NCI-H1092 (cell line): ENCODE measurements at regions not wholly inside any gene's neighbourhood (a gene's known extent, or its start where the extent isn't known, plus 50 kb on each side); places are given as distances from the start of the nearest gene placed in this dataset.

Experiments
- DNase-seq: peaks from one replicate; lab custom pipeline; 2025; lab: John Stamatoyannopoulos, UW

DNA sequence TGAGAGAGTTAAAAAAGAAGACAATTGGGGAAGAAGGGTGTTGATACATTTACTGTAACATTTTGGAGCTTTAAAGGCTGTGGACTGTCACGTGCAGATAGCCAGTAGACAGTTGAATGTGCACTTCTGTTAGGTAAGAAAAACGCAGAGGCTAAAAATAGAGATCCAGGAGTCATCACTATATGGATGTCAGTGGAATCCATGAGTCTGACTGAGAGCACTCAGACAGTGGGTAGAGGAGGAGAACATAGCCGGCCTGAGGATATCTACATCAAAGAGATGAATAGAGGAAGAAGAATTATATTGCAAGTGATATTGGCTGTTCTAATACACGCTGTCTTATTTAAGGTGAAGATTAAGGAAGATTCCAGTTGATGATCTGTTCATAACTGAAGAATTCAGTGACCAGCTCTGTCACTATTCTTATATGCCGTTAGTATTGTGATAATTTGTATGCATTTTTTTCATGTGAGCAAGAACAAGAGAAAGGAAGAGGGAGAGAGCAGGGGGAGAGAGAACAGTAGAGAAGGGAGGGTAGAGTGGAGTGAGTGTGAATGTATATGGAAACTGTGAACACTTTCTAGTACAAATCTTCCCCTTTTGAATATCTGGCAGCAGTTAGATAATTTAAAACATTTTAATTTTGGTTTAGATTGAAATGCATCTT is 344.8 kb downstream of the CHRM3 start:
- no peak for DNase-seq

DNA sequence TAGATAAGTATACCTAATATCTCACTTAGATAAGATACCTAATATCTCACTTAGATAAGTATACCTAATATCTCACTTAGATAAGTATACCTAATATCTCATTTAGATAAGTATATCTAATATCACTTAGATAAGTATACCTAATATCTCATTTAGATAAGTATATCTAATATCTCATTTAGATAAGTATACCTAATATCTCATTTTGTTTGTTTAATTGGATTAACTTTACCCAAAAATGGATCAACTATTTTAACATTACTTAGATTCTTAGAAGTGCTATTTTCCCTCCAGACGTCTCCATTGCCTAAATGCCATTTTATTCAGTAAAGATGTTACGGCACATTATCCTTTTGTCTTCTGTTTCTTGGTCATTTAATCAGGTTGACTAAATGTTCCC is 346.4 kb downstream of the CHRM3 start:
- DNase-seq: no peak

DNA sequence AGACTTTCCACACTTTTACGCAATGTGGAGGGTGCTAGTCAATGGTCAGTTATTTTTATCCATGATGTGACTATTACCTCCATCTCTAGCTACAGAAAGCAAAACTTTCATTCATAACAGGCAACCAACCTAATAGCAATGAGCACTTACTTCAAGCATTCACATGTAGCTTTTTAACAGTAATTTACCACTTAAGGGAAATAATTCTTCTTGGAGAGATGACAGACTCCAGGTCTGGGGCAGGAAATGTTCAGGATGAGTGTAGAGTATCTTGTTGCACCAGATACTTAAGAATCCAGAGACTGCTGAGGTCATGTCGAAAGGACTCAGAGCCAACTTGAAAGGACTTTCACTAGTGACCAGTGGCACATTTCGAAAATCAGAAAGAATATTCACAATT is 347.6 kb downstream of the CHRM3 start:
- DNase-seq: no peak

DNA sequence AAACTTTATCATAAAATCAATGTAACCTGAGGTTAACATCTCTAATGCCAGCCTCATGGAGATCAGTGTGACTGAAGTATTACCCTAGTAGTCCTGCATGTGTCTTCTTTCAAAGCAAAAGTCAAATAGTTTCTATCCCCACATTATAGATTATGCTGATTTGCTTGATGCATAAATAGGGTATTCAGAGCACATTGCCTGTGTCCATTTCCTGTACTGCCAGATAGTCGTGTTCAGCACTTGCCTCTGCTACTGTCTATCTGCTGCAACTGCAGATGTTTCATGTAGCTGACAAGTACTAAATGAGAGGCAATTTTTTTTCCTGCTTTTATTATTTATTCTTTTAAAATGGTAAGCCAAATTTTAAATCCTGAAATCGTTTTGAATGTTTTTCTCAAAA is 348.7 kb downstream of the CHRM3 start:
- DNase-seq: no peak

DNA sequence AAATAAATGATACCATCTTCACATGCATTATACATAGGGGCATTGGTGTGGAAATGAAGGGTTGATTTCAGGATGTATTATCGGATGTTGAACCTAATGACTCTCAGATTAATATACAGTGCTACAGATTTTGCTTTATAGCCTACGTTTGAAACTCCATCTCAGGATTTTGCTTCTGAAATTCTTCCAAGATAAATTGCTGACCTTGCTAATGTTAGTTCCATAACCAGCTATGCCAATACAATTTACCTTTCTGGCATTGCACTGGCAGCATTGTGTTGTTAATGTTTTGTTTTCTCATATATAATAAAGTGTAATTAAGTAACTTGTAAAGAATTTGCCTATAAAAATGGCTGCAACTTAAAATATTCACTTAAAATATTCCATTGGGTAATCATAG is 350.1 kb downstream of the CHRM3 start:
- no peak for DNase-seq

DNA sequence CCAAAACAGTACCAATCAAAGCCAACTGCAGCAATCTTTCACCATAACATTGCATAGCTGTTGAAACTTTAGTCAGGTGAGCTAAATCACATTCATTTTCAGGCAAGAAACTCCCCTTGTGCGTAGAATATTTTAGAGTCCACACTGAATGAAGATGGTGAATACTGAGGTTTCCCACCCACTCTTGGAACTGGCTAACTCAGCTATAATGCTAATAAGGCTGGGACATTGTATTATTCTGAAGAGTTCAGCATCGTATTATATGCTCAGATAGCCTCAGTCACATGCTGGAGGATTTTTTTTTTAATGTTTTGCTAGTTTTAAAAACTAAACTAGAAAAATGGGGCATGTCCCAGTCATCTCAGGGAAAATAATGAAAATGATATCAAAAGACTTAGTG is 352.3 kb upstream of the FMN2 start:
- no peak for DNase-seq

DNA sequence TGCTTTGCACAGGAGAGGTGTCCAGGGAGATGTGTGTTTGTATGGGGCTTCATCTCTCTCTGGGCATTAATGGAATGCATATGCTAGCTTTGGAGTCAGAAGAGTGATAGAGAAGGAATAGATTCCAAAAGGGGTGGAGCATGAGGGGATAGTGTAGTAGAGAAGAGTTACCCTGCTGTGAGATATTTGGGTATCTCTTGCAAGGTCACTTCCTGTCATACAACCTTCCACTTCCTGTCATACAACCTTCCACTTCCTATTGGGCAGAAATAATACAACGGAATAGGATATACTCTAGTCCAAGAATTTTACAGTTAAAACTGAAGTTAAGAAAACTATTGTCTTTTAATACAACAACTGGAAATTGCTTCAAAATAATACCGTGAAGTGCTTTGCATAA is 351.8 kb upstream of the FMN2 start:
- DNase-seq: no peak

DNA sequence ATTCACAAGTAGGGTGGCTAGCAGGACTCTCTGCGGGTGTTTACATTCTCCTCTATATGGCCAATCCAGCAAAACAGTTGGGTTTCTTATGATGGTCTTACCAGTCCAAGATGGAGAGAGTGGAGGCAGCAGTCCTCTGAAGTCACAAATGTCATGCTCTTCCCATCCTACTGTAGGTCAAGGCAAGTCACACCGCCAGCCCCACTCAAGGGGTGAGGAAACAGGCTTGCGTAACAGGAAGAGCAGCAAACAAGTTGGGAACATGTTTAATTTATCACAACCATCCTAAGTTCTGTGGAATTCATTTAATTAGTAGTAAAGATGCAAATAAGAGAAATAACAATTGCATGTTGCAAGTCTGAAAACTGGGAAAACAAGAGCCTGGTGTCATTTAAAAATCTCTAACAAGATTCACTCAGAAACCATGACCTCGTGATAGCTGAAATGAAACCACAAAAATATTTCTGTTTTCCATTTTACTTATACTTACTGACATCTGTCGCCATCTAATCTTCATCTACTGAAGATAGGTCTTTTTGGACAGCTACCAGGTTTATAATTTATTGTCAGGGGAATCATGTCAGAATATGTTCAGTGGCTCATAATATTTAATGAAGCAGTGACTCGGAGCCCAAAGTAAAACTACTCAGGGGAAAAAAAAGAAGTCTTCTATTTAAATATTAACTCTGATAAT is 349.1 kb upstream of the FMN2 start:
- DNase-seq: no peak

DNA sequence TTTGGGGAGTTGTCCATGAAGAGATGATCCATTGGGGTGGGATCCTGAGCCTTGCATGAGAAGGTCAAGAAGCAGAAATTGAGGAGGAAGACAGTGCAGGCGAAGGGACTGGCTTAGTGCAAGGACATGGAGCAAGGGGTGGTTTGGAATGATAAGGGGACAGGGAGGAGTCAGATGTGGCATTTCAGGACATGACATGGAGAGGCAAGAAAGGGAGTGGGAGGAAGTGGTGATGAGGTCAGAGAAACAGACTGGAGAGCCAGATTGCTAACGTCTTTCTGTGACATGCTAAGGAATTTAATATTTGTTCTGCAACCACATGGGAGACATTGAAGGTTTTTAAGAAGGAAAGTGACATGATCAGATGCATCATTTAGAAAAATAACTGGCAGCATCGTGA is 346.8 kb upstream of the FMN2 start:
- DNase-seq: no peak

DNA sequence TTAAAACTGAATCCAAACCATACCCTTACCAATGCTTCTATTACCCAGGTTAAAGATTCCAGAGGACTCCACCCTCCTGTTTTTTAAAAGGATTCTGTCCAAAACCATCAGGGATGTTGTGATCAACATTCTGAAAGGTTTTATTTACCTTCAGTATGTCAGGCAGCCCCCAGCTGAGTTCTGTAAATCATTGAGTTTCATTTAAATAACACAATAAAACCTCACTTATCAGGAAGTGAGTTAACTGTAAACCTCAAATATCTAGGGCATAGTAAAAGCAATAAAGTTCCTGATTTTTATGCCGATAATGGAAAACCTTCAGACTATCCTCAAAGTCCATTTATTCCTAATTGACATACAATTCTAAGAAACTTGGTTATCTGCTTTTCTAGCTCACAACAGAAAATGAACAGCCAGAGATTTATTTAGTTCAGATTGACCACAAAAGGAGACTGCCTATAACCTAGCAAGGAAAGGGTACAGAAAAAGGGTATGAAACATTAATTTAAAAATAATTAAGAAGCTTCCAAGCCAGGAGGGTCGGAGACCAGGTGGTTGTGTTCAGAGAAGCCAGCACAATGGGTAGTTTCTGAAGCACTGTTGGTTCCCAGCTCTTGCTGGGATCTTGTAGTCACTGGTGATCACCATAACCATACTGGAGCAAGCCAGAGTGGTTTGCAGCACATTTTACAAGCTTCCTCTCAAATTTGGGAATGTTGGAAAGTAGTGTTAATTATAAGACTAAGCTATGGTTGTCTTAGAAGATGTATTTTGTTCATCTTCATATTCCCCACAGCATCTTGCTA is 336.4 kb upstream of the FMN2 start:
- no peak for DNase-seq

DNA sequence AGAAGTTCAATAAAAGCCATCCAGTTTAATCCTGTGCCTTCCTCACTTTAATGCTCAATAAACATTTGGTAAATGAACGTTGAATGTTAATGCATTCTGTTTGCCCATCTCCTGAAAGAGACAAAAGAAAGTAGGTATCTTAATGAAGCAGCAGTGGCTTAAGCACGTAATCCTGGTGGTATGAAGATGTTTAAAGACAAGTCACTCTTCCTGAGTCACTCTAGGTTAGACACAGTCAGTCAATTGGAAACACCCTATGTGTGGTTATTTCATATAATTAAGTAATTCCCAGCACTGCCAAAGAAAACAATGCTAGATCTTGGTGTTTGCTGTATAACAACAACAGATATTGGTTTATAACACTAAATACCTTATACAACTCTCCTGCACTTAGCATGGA is 334.0 kb upstream of the FMN2 start:
- no peak for DNase-seq

DNA sequence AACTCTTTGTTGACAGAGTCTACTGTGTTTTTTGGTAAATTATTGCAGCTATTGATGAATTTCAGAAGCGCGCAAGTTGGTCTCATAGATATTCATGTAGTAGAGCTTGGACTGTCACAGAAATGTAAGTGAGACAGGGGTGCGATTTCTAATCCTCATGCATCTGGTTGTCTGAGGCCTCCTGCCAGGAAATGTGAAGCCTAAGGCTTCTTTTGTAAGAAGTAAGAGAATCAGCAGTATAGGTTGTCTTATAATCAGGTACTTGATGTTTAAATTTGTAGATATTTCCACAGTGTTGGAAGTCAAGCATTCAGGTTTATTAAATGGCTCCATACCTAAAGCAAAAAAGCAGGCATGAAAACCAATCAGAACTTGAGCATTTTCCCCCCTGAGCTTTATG is 332.9 kb upstream of the FMN2 start:
- DNase-seq: no peak

DNA sequence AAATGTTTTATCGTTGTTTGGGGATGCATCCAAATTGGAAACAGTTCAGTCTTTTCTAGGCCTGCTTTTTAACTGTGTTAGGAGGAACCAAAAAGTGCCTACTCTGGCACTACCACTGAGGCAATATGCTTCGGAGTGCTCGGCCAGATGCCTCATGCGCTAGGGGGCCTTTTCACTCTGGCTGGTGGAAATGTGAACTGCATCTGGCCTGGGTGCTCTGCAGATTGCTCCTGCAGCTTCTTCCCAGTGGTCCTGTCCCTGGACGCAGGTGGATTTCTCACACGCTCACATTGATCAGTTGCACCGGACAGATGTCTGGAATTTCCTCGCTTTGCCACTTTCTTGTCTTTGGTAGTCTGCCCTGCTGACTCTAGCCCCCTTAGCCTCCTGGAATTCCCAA is 330.2 kb upstream of the FMN2 start:
- no peak for DNase-seq

DNA sequence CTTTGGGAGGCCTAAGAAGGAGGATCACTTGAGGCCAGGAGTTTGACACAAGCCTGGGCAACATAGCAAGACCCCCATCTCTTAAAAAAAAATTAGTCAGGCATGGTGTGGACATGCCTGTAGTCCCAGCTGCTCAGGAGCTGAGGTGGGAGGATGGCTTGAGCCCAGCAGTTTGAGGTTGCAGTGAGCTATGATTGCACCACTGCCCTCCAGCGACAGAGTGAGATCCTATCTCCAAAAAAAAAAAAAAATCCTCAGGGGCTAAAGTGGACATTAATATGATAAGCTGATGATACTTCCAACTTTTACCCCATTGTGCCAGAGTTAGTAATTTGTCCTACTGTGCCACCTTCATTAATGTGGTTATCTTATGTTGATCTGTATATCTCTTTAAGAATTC is 327.8 kb upstream of the FMN2 start:
- DNase-seq: no peak

DNA sequence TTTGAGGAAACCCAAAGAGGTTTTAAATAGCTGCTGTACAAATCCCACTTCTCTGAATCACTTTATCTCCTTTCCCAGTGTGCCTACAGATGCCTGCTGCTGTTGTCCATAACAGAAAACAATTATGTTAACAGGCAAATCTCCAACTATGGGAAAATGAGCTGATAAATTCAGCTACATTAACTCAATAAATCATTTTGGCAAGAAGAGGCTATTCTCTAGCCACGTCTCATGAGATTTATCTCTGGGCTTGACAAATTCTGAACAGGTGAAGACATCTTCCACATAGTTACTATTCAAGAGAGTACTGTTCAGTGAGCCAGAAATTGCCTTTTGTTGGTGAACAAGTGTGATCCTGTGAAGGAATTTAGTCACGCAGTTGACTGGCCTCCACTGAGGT is 327.1 kb upstream of the FMN2 start:
- DNase-seq: no peak

DNA sequence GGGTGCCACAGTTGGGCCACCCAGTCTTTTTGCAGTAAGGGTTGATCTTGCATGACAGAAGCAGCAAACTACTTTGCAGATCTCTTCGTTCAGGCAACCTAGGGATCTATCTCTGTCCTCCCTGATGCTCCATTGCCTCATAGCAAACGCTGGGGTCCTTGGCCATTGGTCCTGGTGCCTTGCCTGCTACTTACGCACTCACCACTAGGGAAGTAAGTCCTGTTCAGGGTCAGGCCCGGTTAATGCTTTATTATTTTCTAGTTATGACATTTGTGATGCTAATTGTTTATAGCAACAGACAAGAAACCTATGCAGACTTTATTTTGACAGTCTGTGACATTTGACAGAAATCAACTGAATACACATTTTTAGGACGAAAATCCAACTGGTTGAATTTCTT is 326.5 kb upstream of the FMN2 start:
- no peak for DNase-seq

DNA sequence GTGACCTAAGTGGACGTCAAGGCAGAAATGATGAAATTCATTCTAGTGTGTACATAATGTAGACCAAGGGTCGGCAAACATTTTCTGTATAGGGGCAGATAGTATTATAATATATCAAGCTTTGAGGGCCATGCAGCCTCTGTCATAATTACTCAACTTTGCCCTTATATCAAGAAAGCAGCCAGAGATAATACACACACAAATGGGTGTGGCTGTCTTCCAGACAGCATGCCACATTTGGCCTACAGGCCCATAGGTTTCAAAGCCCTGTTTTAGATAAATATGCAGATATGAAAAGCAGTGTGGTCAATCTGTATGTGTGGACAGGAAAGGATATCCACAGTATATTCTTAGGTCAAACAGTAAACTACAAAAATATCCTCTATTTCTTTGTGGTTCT is 320.1 kb upstream of the FMN2 start:
- no peak for DNase-seq

DNA sequence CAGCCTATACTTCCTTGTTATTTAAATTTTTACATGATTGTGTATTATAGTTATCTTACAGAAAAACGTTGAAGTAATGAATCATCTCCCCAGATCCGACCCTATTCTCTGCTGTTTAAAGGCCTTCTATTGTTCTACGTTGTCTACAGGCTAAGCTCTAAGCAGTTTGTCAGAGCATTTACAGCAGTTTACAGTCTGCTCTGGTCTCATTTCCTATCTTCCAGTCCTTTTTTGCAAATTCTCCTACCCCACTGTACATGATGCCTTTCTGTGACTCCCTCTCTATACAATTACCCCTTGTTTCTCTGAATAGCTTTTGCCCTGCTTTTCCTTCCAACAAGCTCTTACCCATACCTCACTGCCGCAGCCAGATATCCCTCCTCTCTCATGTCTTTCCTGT is 319.2 kb upstream of the FMN2 start:
- DNase-seq: no peak

DNA sequence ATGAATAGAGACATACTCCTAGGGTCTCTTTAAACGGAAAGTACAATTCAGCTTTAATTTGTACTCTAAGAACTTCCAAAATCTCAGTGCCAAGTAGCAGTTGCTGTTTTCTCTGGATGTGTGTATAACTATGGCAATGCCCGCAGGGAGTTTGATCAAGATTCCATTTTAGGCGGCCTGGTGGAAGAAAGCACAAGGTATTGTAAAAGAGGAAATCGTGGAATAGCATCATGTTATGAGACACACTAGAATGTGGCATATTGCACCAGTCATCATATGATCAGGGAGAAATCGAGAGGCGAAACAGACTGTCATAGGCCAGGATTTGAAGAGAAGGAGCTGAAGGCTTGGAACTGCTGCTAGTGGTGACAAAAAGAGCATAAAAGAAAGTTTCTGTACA is 316.2 kb upstream of the FMN2 start:
- no peak for DNase-seq

DNA sequence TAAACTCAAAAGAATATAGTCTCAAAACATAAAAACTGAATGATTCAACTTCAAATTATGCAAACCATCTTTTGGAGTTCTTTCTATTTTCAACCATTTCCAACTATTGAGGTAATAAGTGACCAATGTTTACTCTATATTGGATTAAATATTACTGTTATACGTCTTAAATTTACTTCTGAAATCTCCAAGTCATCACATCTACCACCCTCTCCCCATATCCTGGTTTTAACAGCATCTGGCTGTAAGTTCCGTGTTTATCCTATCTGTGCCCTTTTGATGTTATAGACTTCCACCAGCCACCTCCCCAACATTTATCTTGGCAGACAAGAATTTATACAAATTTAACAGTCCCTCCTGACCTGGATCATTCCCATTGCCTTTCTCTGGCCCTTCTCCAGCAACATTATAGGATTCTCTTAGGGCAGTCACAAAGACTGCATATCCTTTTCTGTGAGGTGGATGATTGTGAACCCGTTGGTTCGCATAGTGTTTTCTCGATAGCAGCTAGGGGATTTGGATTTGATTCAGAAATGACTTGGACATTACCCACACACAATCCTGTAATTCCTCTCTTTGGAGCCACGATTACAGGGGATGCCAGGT is 313.4 kb upstream of the FMN2 start:
- no peak for DNase-seq

DNA sequence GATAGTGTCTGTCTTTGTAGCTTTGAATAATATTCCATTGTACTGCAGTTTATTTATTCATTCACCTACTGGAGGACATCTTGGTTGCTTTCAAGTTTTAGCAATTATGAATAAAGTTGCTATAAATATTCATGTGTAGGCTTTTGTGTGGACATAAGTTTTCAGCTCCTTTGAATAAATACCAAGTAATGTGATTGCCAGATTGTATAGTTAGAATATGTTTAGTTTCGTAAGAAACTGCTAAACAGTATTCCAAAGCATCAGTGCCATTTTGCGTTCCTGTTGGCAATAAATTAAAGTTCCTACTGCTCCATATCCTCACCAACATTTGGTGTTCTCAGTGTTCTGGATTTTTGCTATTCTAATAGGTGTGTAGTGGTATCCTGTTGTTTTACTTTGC is 311.7 kb upstream of the FMN2 start:
- DNase-seq: no peak

DNA sequence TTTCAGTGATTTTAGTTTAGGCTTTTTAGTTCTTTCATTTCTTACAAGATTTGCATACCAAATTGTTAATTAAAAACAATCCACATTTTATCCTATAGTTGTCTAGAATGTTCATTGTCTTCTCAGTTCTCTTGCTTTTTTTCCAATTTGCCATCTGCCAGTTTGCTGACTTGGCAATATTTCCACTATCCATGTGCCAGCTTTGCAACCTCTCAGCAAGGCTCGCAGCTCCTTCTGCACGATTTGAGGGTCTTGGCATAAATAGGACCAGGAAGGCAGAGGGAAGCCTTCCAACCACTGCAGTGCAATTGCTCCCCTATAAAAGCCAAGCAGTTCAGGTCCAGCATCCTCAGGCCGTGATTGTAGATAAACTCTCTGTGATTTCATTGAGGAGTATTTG is 306.8 kb upstream of the FMN2 start:
- DNase-seq: no peak

DNA sequence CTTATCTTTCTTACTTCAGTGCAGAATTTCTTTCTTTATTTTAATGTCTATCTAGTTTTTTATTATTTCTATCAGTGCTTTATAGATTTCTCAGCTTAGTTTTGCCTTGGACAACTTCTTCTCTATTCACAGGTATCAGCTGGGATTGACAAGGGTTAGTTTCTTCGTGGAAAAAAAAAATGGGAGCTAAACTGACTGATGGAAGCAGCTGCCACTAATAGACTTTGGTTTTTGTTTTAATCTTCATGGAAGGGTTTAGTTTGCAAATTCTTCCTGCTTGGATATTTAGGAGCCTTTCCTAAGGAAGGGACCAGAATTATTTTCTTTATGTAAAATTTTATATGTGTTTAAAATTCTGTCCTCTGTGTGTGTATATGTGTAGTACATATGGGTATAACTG is 306.1 kb upstream of the FMN2 start:
- DNase-seq: no peak
